GM06990 (cell line): ENCODE measurements at regions not wholly inside any gene's neighbourhood (a gene's known extent, or its start where the extent isn't known, plus 50 kb on each side); places are given as distances from the start of the nearest gene placed in this dataset.

Source experiments
- DNase-seq: peaks from one replicate; pipeline ENCODE4 v3.0.0-alpha.2; 2011; ENCODE audit not compliant: insufficient read length; ENCODE audit errors: extremely low read depth
- H3K27me3 ChIP-seq: replicated peaks from 2 replicates; pipeline ENCODE4 v1.6.0; 2011; ENCODE audit warnings: low read length; ENCODE audit not compliant: control insufficient read depth, insufficient read depth
- H3K36me3 ChIP-seq: 2 replicates; pipeline ENCODE4 v1.5.1; 2011; ENCODE audit warnings: low read length; ENCODE audit not compliant: control insufficient read depth, insufficient read depth
- H3K4me3 ChIP-seq: replicated peaks from 2 replicates; pipeline ENCODE4 v1.5.1; 2011; ENCODE audit warnings: low read depth, mild to moderate bottlenecking, control low read depth, low read length
- TF ChIP-seq, protein P1 (sequence below): IDR thresholded peaks from 2 replicates; pipeline ENCODE4 v1.5.1; 2011; ENCODE audit warnings: low read length, control low read depth, mild to moderate bottlenecking, inconsistent platforms; ENCODE audit not compliant: insufficient read depth, poor library complexity, severe bottlenecking

DNA sequence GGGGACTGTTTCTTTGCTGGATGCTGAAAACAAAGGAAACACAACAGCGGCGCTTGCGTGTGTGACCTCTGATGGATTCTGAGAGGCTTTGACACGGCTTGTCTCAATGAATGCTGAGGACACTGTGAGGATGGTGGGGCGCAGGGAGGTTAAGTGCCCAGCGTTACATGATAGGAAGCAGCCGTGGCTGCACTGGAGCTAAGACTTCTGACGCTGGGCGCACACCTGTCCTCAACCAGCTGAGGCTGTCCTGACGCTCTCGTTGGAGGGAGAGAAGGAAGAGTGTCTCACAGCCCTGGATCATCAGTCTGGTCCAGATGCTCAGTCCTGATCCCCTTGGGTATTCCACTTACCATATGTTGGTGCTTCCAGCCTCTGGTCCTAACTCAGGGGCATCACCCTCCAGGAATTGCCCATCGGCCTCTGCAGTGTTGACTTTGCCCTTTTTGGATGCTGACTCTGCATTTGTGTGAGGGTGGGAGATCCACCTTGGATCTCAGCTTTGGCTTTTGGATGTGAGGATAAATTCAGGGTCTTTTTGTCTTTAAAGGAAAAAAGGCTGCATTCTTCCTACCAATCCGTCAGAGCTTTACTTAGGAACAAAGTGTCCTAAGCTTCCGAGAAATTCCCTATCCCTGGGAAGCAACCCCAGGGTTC, 125.2 kb downstream of the ZNF664 start:
- no peak for DNase-seq
- no peak overlapping the region for H3K4me3 ChIP-seq
- H3K27me3 ChIP-seq = peaks cover 2% of the 10 kb centered on the region; the same call in 1 of the 2 replicates
- H3K36me3 ChIP-seq = no peaks in the 10 kb centered on the region
- TF ChIP-seq, protein P1, sequence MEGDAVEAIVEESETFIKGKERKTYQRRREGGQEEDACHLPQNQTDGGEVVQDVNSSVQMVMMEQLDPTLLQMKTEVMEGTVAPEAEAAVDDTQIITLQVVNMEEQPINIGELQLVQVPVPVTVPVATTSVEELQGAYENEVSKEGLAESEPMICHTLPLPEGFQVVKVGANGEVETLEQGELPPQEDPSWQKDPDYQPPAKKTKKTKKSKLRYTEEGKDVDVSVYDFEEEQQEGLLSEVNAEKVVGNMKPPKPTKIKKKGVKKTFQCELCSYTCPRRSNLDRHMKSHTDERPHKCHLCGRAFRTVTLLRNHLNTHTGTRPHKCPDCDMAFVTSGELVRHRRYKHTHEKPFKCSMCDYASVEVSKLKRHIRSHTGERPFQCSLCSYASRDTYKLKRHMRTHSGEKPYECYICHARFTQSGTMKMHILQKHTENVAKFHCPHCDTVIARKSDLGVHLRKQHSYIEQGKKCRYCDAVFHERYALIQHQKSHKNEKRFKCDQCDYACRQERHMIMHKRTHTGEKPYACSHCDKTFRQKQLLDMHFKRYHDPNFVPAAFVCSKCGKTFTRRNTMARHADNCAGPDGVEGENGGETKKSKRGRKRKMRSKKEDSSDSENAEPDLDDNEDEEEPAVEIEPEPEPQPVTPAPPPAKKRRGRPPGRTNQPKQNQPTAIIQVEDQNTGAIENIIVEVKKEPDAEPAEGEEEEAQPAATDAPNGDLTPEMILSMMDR = no peak

DNA sequence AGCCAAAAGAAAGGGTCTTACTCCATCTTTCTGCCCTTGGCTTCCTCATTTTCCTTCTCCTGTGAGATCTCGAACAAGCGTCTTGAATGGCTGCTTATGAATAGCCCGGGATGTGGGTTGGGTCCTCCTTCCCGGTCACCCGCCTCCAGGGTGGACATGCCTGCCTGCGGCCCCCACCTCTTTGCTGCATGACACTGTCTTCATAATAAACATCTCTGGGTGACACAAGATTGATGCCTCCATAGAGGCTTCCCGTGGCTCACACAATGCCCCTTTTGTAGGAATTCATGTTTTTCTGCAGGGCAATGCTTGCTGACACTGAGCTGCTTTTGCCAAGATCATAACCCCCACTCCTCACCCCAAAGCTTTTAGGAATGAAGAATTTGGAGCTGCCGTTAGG, 125.9 kb downstream of the ZNF664 start:
- Histone ChIP-seq H3K4me3 (no peak overlapping the region), H3K27me3 (peaks cover 2% of the 10 kb centered on the region; the same call in 1 of the 2 replicates), H3K36me3 (no peaks in the 10 kb centered on the region)
- no peak for DNase-seq
- TF ChIP-seq, protein P1 = no peak

DNA sequence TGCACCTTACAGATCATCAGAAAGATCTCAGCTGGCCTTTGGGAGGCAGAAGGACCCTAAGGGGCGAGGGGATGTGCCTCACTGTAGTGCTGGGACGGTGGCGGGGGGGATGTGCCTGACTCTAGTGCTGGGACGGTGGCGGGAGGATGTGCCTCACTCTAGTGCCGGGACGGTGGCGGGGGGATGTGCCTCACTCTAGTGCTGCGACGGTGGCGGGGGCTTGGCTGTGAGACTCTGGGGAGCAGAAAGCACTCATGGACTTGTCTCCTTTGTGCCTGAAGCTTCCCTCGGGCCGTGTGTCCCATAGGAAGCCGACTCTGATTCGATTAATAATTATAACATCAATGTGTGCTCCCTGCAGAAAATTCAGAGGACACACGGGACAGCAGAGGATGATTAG, 126.6 kb downstream of the ZNF664 start:
- H3K36me3 ChIP-seq = no peaks in the 10 kb centered on the region
- TF ChIP-seq, protein P1 = no peak
- no peak overlapping the region for H3K4me3 ChIP-seq
- DNase-seq = no peak
- H3K27me3 ChIP-seq = peaks cover 2% of the 10 kb centered on the region; the same call in 1 of the 2 replicates

DNA sequence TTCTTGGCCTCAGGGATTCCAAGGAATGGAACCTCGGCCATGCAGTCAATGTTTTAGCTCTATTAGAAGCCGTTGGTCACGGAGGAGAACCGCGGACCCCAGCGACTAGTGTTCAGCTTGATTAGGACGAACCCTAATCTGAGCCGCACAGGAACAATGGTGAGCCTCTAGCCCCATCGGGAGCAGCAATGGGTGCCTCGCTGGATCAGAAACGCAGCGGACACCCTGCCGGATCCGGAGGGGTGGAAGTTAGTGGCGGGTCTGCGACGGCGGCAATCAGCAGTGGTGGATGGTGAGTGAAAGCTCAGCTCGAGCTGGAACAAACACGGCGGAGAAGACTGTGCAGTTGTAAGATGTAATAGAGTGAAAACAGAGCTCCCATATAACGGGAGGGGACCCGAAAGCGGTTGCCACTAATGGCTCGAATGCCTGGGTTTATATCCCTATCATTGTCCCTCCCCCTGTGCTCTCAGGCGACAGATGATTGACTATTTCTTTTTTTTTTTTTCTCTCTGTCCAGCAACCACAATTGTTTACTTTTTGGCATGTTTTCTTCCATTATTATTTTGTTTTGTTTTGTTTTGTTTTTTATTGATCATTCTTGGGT, 127.7 kb downstream of the ZNF664 start:
- H3K27me3 ChIP-seq = peaks cover 2% of the 10 kb centered on the region; the same call in 1 of the 2 replicates
- TF ChIP-seq, protein P1 = no peak
- H3K4me3 ChIP-seq = no peak overlapping the region
- no peaks in the 10 kb centered on the region for H3K36me3 ChIP-seq
- DNase-seq = no peak

DNA sequence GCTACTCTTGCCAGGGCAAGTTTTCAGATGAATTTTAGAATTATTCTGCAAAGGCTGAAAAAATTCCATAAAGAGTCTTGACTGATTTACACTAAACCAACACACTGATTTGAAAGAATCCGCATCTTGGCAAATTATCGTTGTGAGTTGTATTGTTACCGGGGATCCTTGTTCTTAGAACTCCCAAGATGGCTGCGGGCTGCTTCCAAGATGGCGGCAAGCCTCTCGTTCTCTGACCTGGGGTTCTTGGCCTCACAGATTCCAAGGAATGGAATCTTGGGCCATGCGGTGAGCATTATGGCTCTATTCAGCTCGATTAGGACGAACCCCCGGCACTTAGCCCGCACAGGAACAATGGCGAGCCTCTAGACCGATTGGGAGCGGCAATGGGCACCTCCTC, 132.5 kb downstream of the ZNF664 start:
- no peaks in the 10 kb centered on the region for H3K27me3 ChIP-seq
- no peak for DNase-seq
- H3K4me3 ChIP-seq = no peak overlapping the region
- H3K36me3 ChIP-seq = no peaks in the 10 kb centered on the region
- TF ChIP-seq, protein P1 = no peak

DNA sequence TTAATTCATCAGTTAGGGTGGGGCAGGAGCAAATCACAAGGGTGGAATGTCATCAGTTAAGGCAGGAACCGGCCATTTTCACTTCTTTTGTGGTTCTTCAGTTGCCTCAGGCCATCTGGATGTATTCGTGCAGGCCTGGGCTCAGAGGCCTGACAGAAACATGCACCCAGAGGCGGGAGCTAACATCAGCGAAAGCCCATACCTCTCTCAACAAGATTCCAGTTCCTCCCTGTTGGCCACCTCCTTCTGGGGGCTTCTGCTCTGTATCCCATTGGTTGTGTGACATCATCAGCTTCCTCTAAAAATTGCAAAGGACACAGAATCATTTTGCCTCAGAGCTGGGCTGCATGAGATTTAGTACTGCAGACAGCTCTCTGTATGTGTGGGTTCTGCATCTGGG, 134.3 kb downstream of the ZNF664 start:
- H3K4me3 ChIP-seq = no peak overlapping the region
- TF ChIP-seq, protein P1 = no peak
- no peaks in the 10 kb centered on the region for H3K27me3 ChIP-seq
- H3K36me3 ChIP-seq = no peaks in the 10 kb centered on the region
- DNase-seq = no peak
